ENCODE measurements at regions not wholly inside any gene's neighbourhood (a gene's known extent, or its start where the extent isn't known, plus 50 kb on each side); places are given as distances from the start of the nearest gene placed in this dataset.

GRCh38 chr14:71365361-71365760 lies 458.1 kb downstream of the PCNX1 start:
- no peak for TF ChIP-seq EZH2 (IDR thresholded peaks at IDR 0.05; ENCODE audit: borderline replicate concordance, low read depth, low read length, severe bottlenecking)
- TF ChIP-seq, protein P1, sequence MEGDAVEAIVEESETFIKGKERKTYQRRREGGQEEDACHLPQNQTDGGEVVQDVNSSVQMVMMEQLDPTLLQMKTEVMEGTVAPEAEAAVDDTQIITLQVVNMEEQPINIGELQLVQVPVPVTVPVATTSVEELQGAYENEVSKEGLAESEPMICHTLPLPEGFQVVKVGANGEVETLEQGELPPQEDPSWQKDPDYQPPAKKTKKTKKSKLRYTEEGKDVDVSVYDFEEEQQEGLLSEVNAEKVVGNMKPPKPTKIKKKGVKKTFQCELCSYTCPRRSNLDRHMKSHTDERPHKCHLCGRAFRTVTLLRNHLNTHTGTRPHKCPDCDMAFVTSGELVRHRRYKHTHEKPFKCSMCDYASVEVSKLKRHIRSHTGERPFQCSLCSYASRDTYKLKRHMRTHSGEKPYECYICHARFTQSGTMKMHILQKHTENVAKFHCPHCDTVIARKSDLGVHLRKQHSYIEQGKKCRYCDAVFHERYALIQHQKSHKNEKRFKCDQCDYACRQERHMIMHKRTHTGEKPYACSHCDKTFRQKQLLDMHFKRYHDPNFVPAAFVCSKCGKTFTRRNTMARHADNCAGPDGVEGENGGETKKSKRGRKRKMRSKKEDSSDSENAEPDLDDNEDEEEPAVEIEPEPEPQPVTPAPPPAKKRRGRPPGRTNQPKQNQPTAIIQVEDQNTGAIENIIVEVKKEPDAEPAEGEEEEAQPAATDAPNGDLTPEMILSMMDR (IDR thresholded peaks at IDR 0.05; ENCODE audit: borderline replicate concordance, extremely low read depth, low read length, poor library complexity, severe bottlenecking) = no peak

Measured in DND-41 (cell line).